ENCODE measurements at regions not wholly inside any gene's neighbourhood (a gene's known extent, or its start where the extent isn't known, plus 50 kb on each side); places are given as distances from the start of the nearest gene placed in this dataset.

- Histone ChIP-seq H2AFZ (ENCODE audit: low read depth, low read length) (no peak overlapping the region), H3K9ac (replicated peaks; ENCODE audit: extremely low read depth, insufficient read depth, low read length) (no peak overlapping the region), H3K4me1 (ENCODE audit: control insufficient read depth, extremely low read depth, insufficient read depth, low read length) (no peaks in the 10 kb centered on the region), H3K4me2 (ENCODE audit: insufficient read depth, low read length) (no peak overlapping the region), H3K36me3 (ENCODE audit: control insufficient read depth in 2 of 2, extremely low read depth in 1 of 2, insufficient read depth in 2 of 2, low read length in 2 of 2) (no peaks in the 10 kb centered on the region), H4K20me1 (replicated peaks; ENCODE audit: control insufficient read depth, extremely low read depth, insufficient read depth, low read length) (no peaks in the 10 kb centered on the region), H3K27me3 (ENCODE audit: control insufficient read depth in 2 of 2, insufficient read depth in 2 of 2, low read length in 2 of 2) (no peaks in the 10 kb centered on the region), H3K79me2 (ENCODE audit: control insufficient read depth, insufficient read depth, low read length) (no peaks in the 10 kb centered on the region), H3K9me1 (replicated peaks; ENCODE audit: control insufficient read depth, extremely low read depth, insufficient read depth, low read length) (no peaks in the 10 kb centered on the region), H3K9me3 (replicated peaks; ENCODE audit: control insufficient read depth, insufficient read depth, low read length) (peaks cover 8% of the 10 kb centered on the region), H3K27ac (ENCODE audit: insufficient read depth, low read depth, low read length) (no peak overlapping the region), H3K4me3 (replicated peaks in 1 of 3; ENCODE audit: insufficient read depth in 1 of 3, low read depth in 1 of 3, low read length in 3 of 3) (no peak overlapping the region)
- CTCF ChIA-PET = interaction anchor here (0.6 kb wide), 1 partner anchor 1549 kb away, joined by 3 read pairs; no protein-coding TSS in a partner anchor
- TF ChIP-seq GATA2 (IDR thresholded peaks at IDR 0.05; ENCODE audit: insufficient read depth, insufficient read length, low read depth, low read length) (no peak), MAX (IDR thresholded peaks at IDR 0.05; ENCODE audit: insufficient read depth, insufficient read length) (no peak), POLR2A (IDR thresholded peaks at IDR 0.05; ENCODE audit: low read depth, low read length) (no peak), EZH2 (IDR thresholded peaks at IDR 0.05; ENCODE audit: borderline replicate concordance, low read depth, low read length, severe bottlenecking) (no peak), FOS (IDR thresholded peaks at IDR 0.05; ENCODE audit: borderline replicate concordance, insufficient read depth, low read length) (no peak), POLR2AphosphoS5 (IDR thresholded peaks at IDR 0.05; ENCODE audit: insufficient read depth, low read depth, low read length) (no peak), CTCF (IDR thresholded peaks at IDR 0.05; ENCODE audit: extremely low read depth in 1 of 2, insufficient read depth in 1 of 2, low read depth in 1 of 2, low read length in 2 of 2) (no peak), JUN (IDR thresholded peaks at IDR 0.05; ENCODE audit: borderline replicate concordance, insufficient read depth, insufficient read length, low read depth) (no peak), MYC (IDR thresholded peaks at IDR 0.05; ENCODE audit: low read depth, low read length) (no peak)
- no peak for FAIRE-seq
- intact Hi-C loops (cut with micrococcal nuclease) = no loop called here
- POLR2A ChIA-PET = no interaction called here
- DNase-seq (ENCODE audit: low read depth, low spot score) = no peak
- dilution Hi-C loops (cut with MboI; ENCODE audit: extremely low pct_ligation_motif_present, low sequenced_read_pairs) = no loop called here
- no TSS peak for BruUV-seq (replicated peaks)
Observed at GRCh38 chr16:79862601-79863000, 262.1 kb upstream of the MAF start.

All from endothelial cell of umbilical vein (primary cell).